GM21390 (cell line): ENCODE measurements at regions not wholly inside any gene's neighbourhood (a gene's known extent, or its start where the extent isn't known, plus 50 kb on each side); places are given as distances from the start of the nearest gene placed in this dataset.
"Not testable (repeated sequence)": the region's sequence is repeated elsewhere in the genome, so short reads cannot be mapped to it uniquely, and the experiment has no call there.

Experiments
- ATAC-seq: cut with Tn5 transposase; IDR thresholded peaks from one replicate; pipeline ENCODE4 v1.9.1; 2021; ENCODE audit not compliant: unreplicated experiment

DNA sequence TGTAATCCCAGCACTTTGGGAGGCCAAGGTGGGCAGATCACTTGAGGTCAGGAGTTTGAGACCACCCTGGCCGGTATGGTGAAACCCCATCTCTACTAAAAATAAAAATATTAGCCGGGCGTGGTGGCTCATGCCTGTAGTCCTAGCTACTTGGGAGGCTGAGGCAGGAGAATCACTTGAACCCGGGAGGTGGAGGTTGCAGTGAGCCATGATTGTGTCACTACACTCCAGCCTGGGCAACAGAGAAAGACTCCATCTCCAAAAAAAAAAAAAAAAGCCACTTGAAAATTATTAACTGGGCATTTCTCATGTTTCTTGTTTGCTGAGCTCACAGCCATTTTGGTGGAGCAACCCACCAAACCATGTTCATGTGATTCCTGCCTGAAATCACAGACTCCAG lies 131.1 kb upstream of the LPP start:
- ATAC-seq, result not testable (repeated sequence)

DNA sequence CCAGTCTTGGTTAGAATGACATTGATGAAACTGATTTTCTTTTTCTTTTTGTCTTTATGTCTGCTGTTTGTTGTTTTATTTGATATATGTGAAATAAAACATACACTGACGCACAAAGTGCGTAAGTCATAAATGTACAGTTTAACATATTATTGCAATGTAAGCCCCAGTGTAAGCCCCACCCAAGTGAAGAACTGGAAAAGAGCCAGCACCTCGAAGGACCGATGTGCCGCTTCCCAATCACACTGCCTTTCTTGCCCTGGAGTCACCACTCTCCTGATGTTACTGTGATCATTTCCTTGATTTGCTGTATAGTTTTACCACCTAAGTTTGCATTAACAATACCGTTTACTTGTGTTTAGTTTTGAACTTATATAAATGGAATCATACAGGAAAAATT lies 128.4 kb upstream of the LPP start:
- ATAC-seq, result no peak

DNA sequence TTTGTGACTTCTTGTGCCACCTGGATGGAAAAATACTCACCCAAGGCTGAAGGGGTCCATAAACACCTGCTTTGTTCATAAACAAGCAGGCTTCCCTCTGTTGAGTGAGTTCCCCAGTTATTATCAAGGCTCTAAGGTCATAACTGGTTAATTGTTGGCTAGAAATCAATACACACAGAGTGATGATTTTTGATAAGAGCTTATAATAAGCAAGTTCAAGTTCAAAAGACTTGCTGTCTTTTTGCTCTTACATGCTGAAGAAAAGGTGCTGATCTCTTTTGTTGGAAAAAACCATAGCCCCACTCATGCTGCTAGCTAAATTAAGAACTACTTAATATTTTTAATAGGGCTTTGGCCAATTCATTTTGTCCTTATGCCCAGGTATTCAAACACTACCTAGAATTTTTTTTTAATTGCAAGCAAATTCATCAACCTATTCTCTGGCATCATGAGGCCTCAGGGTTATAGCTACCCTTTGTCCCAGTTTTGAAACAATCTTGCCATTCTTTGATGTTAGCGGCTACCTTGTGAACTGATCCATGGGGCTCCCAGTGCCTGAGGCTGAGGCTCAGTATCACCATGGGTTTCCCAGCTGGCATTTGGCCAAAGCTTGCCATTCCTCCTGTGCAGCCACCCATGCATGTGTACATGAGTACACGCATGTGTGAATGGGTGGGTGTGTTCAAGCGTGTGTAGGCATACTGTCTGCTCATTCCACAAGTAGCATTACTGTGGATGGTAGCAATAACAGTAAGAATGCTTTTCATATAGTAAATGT lies 127.6 kb upstream of the LPP start:
- no peak for ATAC-seq

DNA sequence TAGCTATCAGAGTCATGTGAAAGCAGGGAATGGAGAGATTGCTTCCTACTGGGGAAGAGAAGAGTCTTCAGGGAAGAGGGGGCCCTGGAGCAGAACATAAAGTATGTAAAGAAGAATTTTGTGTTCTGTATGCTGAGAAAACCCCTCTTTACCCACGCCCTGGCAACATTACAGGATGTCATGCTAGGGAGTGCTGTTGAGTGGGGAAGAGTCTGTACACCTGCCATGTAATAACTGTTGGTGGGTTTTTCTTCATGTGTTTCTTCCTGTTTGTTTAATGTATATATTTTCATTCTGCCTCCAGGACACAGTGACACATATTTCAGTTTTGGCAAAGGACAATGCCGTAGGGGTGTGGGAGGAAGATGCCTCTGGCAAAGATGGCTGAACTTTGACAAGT lies 122.8 kb upstream of the LPP start:
- ATAC-seq, result no peak

DNA sequence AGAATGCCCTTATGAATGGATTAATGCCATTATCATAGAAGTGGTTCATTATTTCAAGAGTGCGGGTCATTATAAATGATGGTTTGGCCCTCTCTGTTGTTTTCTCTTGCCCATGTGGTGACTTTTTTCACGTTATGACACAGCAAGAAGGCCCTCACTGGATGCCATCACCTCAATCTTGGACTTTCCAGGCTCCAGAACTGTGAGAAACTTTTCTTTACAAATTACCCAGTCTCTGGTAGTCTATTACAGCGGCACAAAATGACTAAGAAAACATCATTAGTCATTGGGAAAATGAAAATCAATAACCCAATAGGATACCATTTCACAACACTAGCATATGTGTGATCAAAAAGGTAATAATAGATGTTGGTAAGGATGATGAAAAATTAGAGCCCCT lies 119.0 kb upstream of the LPP start:
- no peak for ATAC-seq

DNA sequence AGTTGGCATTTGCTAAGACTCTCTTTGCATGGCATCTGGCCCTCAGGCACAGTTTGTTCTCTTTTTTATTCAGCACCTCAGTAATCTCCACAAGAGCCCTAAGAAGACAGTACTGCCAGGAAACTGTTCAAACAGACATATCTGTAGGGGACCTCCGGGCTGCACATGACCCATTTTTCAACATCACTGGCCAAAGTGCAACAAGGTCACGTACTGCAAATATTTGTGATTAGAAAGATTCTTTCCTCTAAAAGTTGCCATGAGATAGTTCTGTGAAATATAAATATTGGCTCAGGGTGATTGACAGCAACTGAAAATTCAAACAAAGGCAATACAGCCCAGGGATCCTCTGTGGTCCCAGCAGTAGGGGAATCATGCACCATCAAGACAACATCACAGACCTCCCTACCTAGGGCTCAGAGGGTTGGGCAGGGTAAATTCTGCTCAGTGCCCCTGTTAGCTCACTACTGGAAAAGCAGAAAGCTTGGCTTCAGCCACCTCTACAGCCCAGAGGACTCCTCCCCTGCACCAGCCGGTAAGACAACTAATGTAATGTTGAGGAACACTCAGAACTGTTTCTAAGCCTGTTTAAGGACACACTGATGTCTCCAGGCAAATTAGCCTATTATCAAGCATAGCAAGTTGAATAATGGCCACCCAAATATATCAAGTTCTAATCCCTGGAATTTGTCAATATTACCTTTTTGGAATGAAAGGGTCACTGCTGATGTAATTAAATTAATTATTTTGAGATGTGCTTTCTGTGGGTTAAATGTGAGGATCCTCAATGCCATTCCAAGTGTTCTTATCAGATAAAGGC lies 117.4 kb upstream of the LPP start:
- no peak for ATAC-seq

DNA sequence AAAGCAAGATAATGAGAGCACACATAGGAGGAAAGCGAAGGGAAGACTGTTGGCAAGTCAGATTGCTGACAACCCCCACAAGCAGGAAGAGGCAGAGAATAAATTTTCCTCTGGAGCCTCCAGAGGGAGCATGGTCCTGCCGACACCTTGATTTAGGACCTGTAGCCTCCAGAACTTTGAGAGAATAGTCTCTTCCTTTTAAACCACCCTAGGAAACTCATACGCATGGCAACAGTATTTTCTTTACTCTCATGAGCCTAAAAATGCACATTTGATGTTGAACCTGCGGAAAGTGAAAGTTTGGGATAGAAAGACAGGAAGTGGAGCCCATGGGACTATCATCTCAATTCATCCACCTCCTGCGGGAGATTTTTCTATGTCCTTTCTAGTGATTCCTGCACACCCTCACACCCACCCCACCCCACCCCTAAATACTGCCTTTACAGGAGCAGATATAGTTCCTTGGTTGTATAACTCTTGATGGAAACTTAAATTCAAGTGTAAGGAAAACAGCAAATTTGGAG lies 116.7 kb upstream of the LPP start:
- no peak for ATAC-seq

DNA sequence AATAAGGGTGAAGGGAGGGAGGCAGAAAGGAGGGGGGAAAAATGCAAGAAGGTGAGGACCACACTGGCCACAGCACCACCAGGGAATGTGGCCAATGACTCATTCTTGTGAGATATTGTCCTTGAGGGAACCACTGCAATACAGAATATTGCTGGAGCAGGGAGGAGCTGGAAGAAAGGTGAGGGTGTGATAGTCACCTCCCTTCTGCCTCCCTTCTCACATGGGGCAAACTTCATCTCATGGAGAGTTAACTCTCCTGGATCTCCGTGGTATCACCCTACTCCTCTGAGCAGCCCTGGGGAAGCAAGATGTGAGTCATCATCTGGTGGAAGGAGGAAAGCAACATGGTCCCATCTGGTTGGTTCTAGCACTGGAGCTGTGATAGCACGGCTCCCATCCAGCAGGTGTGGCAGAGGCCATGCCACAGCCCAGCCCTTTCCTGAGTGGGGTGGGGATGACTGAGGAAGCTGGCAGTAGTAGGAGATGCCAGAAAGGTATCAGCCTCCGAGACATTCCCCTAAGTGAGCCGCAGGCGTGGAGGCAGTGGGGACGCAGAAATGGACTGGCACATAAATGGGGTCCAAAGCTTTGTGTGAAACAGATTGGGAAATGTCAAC lies 115.9 kb upstream of the LPP start:
- ATAC-seq, result no peak

DNA sequence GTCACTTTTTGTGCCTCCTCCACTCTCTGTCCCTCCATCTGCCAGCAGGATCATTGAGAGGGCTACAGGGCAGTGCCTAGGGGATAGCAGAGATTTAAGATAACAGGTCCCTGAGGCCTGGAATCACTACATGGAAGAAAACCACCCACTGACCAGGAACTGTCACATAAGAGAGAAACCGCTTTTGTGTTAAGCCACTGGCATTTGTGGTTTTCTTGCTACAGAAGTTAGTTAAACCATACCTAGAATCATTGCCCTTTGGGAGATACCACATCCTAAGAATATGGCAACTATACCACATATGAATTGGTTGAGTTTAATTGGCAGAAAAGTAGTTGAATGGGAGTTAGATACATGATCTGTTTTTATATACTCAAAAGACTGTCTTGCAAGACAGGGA lies 112.8 kb upstream of the LPP start:
- ATAC-seq, result no peak

DNA sequence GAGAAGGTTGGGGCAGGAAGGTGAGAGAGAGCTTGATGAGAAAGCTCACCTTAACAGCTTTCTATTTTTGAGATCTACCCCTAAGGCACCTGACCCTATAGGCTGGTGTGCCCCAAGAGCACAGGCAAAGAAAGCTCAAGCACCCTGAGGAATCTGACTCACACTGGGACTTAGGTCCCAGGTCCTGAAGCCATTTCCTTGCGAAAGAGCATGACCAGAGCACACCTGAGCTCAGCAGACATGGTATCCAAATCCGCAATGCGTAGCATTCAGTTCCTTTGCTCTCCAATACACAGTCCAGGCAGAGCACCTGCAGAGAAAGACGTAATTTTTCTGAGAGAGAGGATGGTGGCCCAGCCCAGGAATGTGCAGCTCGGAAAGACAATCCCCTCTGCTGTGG lies 112.1 kb upstream of the LPP start:
- no peak for ATAC-seq

DNA sequence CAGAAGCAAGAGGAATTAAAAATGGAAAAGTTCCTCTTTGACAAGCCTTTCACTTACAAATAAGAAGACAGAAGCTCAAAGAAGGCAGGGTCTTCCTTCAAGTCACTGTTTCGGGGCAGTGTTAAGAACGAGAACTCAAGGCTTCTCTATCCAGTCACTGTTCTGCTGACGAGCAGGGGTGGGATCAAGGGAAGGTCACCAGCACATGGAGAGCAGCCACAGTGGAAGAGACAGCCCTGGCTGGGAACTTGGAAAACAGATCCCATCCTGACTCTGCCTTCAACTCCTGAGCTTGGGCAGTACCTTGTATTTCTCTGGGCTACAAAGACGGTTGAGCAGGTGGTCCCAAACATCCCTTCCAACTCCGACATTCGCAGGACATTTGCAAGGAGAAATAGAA lies 111.5 kb upstream of the LPP start:
- no peak for ATAC-seq

DNA sequence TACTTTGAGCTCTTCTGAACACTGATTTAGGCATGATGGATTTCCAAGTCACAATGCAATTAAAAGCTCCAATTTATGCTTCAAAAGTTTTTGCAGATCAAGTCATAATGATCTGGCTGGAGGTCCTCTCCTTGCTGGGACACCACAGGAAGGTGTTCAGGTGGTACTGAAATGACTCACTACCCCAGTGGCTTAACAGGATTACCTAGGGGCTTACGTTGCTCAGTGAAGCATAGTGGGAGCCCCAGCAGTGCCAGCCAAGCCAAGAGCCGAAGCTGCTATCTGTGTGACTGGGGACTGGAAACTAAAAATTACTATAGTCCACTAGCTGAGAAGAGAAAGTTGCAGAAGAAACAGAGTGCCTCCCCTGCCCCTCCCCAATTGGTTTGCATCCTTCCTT lies 110.1 kb upstream of the LPP start:
- no peak for ATAC-seq

DNA sequence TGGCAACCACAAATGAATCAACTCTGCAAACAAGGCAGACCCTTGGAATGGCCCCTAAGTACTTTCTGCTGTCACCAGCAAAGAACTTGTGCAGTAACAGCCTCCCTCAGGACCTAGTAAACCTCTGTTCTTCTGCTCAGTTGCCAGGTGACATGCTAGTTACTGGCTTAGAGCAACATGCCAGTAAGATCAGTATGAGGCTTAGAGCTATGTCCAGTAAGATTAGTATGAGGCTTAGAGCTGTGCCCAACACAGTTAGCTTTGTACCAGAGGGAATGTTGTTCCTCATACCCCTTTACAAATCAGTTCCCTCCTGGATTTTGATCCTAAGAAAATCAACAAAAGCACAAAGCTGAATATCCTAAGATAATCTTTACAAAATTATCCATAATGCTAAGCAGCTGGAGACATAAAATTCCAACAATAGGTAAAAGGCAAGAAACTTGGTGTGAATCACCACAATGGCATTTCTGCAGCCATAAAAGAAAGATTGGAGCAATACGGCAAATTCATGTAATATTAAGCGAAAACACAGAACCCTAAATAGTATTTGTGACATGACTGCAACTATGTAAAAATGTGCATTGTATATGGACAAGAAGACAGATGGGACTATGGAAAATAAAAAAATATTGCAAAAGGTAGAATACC lies 107.3 kb upstream of the LPP start:
- ATAC-seq, result no peak

DNA sequence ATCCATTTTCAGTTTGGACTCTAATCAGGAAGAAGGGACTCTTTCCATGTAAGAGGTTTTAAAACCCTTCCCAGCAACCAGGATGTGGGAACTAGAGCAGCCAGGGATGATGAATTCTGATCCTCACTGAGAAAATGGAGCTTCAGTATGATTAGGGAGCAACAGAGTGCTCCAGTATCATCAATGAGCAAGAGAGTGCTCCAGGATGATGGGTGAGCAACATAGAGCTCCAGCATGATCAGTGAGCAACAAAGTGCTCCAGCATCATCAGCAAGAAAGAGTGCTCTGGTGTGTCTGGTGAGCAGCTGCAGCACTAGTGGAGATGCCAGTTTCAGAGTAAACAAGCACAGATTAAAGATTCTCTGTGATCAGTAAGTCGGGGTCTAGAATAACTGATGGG lies 106.4 kb upstream of the LPP start:
- ATAC-seq, result no peak

DNA sequence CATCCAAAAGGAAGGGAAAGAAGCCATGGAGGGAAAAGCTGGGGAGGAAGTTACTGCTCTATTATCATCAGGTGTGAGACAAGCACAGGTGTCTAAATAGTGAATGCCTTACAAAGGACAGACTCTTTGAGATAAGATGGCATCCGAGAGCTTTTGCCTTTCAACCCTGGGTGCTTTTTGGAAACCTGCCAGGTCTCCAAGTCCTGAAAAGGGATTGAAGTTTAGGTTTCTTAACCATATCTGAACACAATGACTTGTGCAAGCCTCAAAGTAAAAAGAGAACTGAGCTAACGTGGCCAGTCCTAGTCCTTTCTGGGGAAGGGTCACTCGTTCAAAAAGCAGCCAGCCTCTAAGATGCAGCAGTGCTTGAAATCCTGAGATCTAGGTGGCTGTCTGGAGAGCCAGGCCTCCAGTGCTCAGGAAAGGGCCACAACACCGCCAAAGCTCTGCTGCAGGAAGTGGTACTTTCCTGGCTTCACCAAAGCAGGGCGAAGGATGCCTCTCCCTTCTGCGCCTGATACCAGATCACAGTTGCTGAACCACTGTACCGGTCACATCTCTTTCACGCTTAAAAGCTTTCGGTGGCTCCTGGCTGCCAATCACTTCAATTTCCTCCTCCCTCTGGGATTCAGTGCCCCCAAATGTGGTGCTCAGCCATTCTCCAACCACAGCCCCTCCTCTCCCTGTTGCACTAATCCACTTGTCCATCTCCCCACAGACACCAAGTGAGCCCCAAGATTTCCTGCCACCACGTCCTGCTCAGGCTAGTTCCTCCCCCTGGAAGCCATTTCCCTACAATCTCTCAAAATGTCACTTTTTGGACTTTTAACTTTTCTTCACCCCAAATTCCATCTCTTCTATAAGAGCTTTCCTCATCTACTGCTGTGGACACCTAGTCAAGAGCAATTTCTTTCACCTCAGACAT lies 104.1 kb upstream of the LPP start:
- no peak for ATAC-seq

DNA sequence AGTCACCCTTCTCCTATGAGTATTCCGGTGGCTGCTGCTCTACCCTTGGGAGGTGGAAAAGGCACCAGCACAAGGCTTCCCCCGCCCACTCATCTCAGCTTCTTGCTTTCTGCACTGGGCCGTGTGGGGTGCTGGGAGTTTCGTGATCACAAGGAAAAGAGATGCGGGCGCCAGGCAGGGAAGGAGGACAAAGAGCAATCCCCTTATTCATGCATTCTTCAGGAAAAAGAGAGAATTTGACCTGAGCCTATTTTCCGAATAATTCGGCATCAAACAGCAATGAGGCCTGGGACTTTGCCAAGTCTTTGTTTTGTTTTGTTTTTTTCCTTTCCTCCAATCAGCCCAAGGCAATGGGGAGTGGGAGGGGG lies 102.2 kb upstream of the LPP start:
- no peak for ATAC-seq

DNA sequence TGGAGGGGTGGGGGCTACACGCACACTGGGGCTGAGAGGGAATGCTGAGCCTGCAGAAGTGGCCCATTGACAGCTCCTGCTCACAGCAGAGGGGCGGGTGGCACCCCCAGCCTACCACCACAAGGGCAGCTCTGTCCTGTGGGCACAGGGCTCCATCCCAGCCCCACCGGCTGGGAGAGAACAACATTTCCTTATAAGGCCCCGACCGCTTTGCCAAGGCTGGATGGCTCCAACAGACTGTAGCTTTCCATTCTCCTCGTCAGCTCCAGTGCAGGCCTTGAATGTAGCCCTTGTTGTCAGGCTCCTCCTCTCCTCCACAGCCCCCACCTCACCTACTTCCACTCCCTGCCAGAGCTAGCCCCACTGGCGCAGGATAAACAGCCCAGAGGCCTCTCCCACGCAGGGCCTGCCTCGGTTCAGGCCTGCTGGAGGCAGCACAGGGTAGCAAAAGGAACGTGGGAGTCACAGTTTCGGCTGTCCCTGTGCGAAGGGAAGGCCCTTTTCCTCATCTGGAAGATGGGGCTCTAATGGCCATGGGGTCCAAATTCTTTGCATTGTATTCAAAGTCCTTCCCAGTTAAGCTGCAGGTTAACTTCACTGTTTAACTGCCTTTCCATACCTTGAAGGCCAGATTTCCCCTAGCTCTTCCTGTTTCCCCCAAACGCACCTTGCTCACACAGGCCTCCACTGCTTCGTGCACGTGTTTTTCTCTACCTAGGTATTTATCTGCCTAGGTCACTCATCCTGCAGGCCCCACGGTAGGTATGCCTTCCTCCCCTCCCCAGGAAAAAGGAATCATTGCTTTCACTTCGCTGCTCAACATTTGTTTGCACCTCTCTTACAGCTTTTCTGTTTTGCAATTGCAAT lies 101.6 kb upstream of the LPP start:
- no peak for ATAC-seq

DNA sequence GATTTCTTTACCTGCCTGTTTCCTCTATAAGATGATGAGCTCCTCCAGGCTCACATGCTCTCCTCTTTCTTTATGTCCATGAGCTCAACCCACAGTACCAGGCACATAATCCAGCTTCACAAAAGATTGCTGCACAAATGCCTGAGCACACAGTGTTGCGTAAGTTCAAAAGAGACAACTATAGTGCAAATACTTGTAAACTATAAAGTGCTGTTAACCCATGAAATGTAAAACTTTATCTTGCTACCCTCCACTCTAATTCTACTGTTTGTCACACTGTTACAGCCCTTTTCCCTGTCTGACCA lies 101.0 kb upstream of the LPP start:
- no peak for ATAC-seq

DNA sequence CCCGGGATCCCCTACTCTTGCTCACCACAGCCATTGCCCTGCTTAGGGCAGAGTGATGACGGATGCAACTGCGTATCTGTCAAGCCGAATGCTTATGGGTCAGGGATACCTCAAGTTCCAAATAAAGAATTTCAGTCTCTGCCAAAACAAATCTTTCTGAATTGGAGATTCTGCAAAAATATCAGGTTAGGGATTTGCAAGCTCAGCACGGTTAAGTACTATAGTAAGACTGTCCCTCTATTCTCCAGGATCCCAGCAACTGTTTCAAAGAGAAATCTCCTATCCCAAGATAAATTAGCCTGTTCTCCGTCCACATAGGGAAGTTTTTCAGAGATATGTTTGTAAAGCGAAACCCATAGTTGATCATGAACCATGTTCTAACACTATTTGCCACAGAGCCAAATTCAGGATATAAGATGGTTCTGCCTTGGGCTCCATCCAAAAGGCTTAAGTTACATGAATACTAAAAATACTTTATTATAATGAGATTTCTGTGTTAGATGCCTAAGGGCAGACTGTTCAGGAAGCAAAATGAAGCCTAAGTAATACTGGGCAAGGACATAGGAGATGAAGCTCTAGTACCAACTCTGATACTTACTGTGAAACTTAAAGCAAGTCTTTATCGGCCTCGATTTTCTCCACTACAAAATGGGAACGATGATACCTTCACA lies 100.1 kb upstream of the LPP start:
- ATAC-seq, result no peak
